Cardiac muscle cell (in vitro differentiated cells and primary cell): ENCODE measurements at regions not wholly inside any gene's neighbourhood (a gene's known extent, or its start where the extent isn't known, plus 50 kb on each side); places are given as distances from the start of the nearest gene placed in this dataset.
"Not testable (repeated sequence)": the region's sequence is repeated elsewhere in the genome, so short reads cannot be mapped to it uniquely, and the experiment has no call there.

Experiments used
- DNase-seq, 2 donors: peaks; one replicate each; pipeline versions ENCODE4 v3.0.0 to v3.0.0-alpha.2; 2010 to 2017; ENCODE audit warnings: low read depth in 1 of 2, low spot score in 1 of 2
- H3K27ac ChIP-seq: fragments of 200-600 bp; sonication (generic); 2 replicates; pipeline ENCODE4 v1.5.1; 2016
- H3K27me3 ChIP-seq: fragments of 200-600 bp; sonication (generic); 2 replicates; pipeline ENCODE4 v1.6.0; 2016; ENCODE audit warnings: control low read depth
- H3K36me3 ChIP-seq: fragments of 200-600 bp; sonication (generic); 2 replicates; pipeline ENCODE4 v1.5.1; 2016; ENCODE audit warnings: control low read depth
- H3K4me1 ChIP-seq: fragments of 200-600 bp; sonication (generic); 2 replicates; pipeline ENCODE4 v1.8.1; 2017; ENCODE audit warnings: low read depth, mild to moderate bottlenecking, mixed run types
- H3K4me3 ChIP-seq: fragments of 200-600 bp; sonication (generic); 2 replicates; pipeline ENCODE4 v1.5.1; 2016; ENCODE audit warnings: mild to moderate bottlenecking
- H3K9me3 ChIP-seq: fragments of 200-600 bp; sonication (generic); 2 replicates; pipeline ENCODE4 v1.5.1; 2017; ENCODE audit warnings: low read depth, mild to moderate bottlenecking, control low read depth
- CTCF ChIP-seq: IDR thresholded peaks from 2 replicates; pipeline ENCODE4 v1.5.1; 2012; ENCODE audit warnings: low read depth, mild to moderate bottlenecking, low read length

GRCh38 chr14:85180876-85181275 is 349.1 kb upstream of the FLRT2 start:
- no peaks in the 10 kb centered on the region for H3K9me3 ChIP-seq
- no peaks in the 10 kb centered on the region for H3K4me1 ChIP-seq
- H3K4me3 ChIP-seq, result no peak overlapping the region
- H3K36me3 ChIP-seq, result no peaks in the 10 kb centered on the region
- no peak for DNase-seq
- no peaks in the 10 kb centered on the region for H3K27me3 ChIP-seq
- H3K27ac ChIP-seq, result no peak overlapping the region
- TF ChIP-seq CTCF, result no peak

DNA sequence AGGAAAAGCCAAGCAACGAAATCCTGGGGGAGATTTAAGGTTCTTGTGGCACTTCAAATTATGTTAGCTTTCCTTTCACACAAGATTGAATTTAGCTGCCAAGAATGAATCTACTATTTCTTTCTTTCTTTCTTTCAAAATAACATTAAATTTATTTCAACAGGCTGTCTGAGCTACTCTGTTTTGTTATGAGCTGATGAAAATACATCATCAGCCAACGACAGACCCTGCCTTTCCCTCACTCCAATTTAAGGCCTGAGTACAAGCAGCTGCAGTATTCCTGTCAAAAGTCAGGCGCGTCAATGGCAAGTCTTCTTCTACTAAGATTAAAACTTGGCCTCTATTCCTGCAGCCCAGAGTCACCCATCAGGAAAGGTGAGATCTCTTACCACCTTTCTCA is 347.7 kb upstream of the FLRT2 start:
- Histone ChIP-seq H3K4me3 (no peak overlapping the region), H3K27me3 (no peaks in the 10 kb centered on the region), H3K36me3 (no peaks in the 10 kb centered on the region), H3K9me3 (no peaks in the 10 kb centered on the region), H3K27ac (no peak overlapping the region), H3K4me1 (no peaks in the 10 kb centered on the region)
- TF ChIP-seq CTCF, result no peak
- no peak for DNase-seq

GRCh38 chr14:85186082-85186481 is 343.9 kb upstream of the FLRT2 start:
- H3K27me3 ChIP-seq, result no peaks in the 10 kb centered on the region
- no peaks in the 10 kb centered on the region for H3K4me1 ChIP-seq
- no peaks in the 10 kb centered on the region for H3K9me3 ChIP-seq
- no peak overlapping the region for H3K4me3 ChIP-seq
- no peaks in the 10 kb centered on the region for H3K36me3 ChIP-seq
- TF ChIP-seq CTCF, result no peak
- H3K27ac ChIP-seq, result no peak overlapping the region
- DNase-seq, result no peak

- no peaks in the 10 kb centered on the region for H3K4me1 ChIP-seq
Measured at GRCh38 chr14:85187521-85187920, 342.4 kb upstream of the FLRT2 start.

DNA sequence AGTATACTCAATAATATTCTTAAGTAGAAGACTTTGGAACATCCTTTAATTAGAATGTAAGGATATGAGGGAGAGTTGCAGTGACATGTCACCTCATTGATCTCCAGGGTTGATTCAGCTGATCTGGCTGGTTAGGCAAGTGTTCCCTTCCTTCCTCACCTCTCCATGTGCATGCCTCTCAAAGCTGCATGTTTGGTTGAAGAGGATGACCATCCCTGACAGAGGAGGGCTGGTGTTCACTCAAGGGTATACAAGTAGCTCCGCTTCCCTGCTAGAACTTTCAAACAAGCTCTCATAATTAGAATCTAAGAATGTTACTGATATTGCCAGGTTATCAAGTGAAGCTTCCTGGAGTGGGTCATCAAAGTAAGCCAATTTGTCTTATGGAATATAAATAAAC is 341.1 kb upstream of the FLRT2 start:
- Histone ChIP-seq H3K4me1 (no peaks in the 10 kb centered on the region), H3K27me3 (no peaks in the 10 kb centered on the region), H3K9me3 (no peaks in the 10 kb centered on the region), H3K27ac (no peak overlapping the region), H3K4me3 (no peak overlapping the region), H3K36me3 (no peaks in the 10 kb centered on the region)
- DNase-seq, result no peak
- no peak for TF ChIP-seq CTCF

More at GRCh38 chr14:85187521-85187920, 342.4 kb upstream of the FLRT2 start:
- no peak for DNase-seq
- Histone ChIP-seq H3K4me3 (no peak overlapping the region), H3K27me3 (no peaks in the 10 kb centered on the region), H3K9me3 (no peaks in the 10 kb centered on the region), H3K27ac (no peak overlapping the region), H3K36me3 (no peaks in the 10 kb centered on the region)
- no peak for TF ChIP-seq CTCF

DNA sequence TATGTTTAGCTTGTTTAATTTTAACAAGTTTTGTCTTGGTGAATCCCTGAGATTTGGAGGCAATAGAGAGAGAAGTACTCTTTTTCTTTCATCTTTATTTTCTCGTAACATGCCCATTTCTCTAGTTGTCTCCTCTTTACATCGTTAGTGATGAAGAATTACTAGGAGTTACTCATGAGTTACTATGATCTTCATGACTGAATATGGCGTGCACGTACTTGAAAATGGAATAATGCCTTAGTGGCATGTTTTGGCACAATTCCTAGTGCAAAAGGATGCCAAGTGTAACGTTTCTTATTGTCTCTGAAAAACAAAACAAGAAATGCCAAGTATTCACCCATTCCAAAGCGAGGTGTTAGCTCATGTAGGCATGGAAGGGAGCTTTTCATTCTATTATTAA is 340.7 kb upstream of the FLRT2 start:
- not testable (repeated sequence) for H3K27me3 ChIP-seq, H3K36me3 ChIP-seq, DNase-seq, H3K4me1 ChIP-seq, H3K9me3 ChIP-seq, H3K4me3 ChIP-seq, H3K27ac ChIP-seq
